HG02885 (cell line): ENCODE measurements at regions not wholly inside any gene's neighbourhood (a gene's known extent, or its start where the extent isn't known, plus 50 kb on each side); places are given as distances from the start of the nearest gene placed in this dataset.
A peak's percentile ranks its signal among the peaks of the same experiment; 100 is the strongest.
"Not testable (repeated sequence)": the region's sequence is repeated elsewhere in the genome, so short reads cannot be mapped to it uniquely, and the experiment has no call there.

Source experiments
- ATAC-seq: cut with Tn5 transposase; IDR thresholded peaks from one replicate; pipeline ENCODE4 v1.9.1; 2021; ENCODE audit warnings: mild to moderate bottlenecking; ENCODE audit not compliant: unreplicated experiment, poor library complexity

DNA sequence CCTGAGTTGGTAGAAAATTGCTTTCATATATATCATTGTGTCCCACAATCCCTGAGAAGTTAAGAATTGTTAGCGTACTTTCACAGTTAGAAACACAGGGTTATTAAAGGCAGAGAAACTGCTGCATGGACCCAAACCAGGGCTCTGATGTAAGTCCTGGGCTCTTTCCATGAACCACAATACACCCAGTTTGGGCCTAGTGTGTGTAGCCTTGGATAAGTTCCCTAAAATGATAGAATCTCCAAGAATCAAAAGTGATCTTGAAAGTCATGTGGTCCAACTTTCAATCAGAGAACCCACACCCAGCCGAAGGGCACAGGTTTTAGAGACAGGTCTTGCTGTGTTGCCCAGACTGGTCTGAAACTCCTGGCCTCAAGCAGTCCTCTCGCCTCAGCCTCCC lies 257.8 kb upstream of the KLF3 start:
- ATAC-seq, result no peak

DNA sequence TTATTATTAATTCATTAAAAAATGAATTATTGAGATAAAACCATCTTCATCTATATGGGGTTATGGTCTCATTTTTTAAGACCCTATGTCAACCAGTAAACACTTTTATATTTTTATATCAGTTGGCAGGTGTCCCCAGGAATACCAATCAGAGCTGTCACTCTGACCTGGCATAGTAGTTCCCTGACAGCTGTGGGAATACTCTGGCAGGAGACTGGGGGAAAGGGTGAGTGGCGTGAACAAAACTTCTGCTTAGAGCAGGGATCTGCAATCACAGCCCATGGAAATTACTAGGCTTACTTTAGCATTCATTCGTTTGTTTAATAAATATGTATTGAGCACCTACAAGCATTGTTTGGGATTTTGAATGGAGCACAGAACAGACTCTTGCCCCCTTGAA lies 254.1 kb upstream of the KLF3 start:
- ATAC-seq, result no peak

DNA sequence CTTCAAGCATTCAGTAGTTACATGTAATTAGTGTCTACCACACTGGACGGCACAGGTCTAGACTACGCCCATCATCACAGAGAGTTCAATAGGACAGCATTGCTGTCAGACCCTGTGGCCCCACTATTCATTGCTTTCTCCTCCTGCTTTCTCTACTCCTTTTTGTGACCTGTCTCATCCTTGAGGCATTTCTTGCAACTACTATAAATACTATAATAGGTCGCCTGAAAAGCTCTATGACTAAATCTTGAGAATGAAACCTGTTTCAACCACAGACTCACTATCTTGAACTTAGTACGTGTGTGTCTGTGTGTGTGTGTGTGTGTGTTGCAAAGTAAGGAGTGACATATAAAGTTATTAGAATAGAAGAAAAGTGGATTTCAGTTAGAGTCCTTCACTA lies 252.9 kb upstream of the KLF3 start:
- ATAC-seq, result peak; percentile 96

DNA sequence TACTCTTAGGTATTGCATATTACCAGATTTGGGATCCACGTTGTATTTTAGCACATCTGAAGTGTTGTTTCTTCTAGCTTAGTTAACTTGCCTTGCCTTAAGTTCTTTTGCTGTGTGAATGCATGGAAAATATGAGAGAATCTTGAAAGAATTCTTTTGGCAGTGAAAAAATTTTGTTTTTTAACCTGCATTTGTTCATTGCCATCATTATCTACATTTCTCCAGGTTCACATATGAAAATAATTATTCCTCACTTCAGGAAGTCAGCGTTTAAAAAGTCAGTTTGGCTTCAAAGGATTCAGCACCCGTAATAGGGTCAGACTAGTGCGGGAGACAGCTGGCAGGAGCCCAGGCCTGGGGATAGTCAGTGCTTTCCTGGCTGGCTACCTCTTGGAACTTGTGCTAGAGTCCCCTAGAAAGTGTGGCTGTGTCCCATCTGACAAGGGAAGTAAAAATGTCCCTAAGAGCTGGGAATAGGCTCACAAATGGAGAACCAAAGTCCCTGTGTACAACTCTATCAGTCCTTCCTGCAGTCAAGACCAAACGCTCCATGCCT lies 251.9 kb upstream of the KLF3 start:
- ATAC-seq, result no peak

DNA sequence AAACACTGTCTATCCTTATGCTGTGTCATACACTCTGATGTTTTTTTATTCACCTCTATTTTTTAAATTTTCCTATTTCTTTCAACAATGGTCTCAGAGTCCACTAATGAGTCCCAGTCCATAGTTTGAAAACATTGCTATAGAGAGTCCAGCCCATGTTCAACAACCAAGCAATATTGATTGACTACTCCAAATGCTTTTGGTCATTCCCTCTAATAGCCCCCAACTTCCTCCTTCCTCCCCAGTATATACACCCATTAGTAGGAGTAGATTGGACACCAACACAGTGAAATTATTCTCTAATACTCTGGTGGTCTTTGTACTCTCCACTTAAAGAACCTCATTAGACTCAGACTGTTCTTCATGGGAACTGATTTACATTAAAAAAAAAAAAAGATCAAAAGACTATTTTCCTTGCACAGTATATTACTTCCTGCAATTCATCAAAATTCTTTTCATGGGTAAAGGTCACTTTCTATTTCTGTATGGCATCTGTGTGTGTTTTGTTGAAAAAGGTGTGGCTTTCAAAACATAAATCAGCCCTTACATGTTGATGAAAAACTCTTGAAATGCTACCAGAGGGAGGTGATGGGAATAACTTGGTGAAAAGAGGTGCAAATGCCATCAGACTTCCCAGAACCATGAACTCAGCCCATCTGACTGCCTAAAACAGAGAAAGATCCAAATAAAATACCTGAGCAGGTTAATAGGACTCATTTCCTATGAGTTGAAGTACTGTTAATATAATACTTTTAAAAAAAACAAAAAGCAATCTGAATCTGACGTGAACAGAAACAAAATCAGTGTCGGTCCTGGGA lies 250.3 kb upstream of the KLF3 start:
- no peak for ATAC-seq

DNA sequence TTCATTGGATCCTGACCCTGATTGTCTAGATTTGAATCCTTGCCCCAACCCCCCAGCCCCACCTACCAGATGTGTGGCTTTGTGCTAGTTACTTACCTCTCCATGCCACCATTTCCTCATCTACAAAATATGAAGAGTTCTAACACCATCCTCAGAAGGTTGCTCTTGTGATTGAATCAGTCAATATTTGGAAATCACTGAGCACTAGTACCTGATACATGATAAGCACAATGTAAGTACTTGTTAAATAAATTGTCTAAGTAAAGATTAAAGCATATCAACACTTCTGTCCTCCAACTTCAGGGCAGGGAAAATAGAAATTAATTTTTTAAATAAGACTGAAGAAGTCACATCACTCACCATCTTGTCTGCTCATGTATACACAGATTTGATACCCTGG lies 249.6 kb upstream of the KLF3 start:
- ATAC-seq, result no peak

DNA sequence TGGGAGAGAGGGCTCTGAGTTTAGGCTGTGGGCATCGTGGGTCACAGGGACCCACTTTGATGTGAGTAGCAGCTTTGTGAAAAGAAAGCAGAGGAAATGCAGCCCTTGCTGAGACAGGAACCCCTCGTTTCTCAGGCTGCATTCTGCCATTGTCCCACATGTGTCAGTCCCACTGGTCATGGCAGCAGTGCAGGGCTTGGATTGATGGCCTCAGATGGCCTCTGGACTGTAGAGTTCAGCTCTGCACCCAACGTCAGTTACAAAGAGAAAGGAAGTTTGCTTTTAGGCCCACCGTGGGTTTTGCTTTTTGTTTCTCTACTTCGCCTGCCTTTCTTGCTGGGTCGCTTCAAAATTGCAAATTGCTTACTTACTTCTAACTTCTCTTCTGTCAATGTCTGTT lies 248.3 kb upstream of the KLF3 start:
- ATAC-seq, result no peak

DNA sequence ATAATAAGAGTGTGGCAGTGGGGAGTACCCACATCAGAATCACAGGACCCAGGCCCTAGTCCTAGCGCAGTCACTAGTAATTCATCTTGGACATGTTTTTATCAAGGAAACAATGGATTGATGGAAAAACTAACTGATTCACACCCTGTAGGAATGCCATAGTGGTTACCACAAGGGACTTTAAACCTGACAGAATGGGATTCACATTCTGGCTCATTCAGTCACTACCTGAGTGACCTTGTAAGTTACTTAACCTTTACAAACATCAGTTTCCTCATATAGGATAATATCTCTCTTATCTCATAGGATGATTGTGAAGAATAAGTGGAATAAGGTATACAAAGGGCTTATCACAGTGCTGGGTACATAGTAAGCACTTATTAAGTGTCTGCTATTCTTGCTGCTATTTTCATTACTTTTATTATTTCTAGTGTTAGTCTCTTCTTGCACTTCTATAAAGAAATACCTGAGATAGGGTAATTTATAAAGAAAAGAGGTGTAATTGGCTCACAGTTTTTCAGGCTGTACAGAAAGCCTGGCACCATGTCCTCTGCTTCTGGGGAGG lies 247.5 kb upstream of the KLF3 start:
- no peak for ATAC-seq

DNA sequence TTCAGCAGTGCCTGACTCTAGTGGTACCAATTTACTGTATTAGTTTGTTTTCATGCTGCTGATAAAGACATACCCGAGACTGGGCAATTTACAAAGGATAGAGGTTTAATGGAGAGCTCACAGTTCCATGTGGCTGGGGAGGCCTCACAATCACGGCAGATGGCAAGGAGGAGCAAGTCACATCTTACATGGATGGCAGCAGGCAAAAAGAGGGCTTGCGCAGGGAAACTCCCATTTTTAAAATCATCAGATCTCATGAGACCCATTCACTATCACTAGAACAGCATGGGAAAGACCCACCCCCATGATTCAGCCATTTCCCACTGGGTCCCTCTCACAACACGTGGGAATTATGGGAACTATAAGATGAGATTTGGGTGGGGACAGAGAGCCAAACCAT lies 243.7 kb upstream of the KLF3 start:
- not testable (repeated sequence) for ATAC-seq

DNA sequence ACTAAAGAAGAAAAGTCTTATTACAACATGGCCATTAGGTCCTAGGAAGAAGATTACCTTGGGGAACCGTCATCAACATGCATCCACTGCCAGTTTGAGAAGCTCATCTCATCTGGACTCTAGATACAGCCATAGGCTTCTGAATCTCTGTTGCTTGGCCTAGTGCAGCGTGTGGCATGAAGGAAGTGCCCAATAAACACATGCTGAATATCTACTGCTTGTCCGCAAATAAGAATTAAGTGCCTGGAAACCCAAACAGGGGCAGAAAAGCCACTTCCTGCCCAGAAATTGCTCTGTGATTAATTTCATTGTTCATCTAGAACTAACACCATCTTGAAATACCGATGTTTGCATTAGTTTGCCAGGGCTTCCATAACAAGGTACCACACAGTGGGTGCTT lies 241.1 kb upstream of the KLF3 start:
- ATAC-seq, result no peak

DNA sequence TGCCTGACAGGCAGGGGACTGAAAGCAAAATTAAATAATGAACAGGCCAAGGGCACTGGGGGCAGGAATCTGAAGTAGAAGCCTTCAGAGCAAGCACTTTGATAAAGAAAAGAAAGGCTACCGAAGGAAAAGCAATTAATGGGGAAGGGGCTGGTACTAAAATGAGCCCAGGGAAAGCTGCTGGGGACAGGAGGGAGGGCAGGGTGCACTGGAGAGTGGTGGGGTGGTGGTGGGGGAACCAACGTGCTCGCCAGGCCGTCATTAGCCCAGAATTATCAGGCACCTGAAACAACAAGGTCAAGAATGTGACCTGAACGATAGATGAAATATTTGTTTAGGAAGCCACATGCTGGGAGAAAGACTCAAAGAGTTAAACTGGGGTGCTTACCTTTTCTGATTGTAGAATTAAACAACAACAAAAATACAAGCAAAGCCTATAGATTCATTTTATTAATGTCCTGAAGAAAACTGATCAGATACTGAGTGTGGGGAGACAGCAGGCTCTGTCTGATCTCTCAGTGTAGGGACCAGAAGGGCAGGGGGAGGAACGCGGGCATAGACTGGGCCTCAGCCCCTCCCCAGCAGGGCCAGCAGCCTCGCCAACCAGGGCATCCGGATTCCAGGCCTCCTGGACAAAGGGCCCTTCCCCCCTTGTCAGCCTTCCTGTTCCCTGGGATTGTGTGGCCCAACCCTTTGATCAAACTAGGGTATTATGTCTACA lies 239.7 kb upstream of the KLF3 start:
- no peak for ATAC-seq

DNA sequence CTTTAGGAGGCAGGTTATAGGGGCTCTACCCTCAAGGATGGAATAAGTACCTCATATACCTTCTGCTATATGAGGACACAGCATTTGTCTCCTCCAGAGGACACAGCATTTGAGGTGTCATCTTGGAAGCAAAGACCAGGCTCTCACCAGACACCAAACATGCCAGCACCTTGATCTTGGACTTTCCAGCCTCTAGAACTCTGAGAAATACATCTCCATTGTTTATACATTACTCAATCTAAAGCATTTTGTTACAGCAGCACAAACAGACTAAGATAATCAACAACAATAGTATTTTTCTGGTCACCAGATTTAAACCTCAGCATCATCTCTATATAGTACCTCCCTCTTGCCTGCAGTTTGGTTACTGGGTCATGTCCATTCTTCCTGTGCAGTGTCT lies 237.5 kb upstream of the KLF3 start:
- ATAC-seq, result no peak

DNA sequence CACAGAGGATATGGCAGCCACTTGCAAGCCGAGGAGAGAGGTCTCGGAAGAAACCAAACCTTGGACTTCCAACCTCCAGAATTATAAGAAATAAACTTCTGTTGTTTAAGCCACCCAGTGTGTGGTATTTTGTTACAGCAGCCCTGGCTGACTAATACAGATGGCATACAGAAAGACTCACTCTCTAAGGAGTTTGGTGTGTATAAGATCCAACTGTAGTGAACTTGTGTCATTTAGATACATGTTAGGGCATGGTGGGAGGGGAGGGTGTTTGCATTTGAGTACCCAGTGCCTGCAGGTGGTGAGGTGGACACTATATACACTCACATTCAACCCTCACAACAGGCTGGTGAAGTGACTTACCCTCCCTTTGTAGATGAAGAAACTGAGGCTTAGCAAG lies 233.2 kb upstream of the KLF3 start:
- ATAC-seq, result no peak

DNA sequence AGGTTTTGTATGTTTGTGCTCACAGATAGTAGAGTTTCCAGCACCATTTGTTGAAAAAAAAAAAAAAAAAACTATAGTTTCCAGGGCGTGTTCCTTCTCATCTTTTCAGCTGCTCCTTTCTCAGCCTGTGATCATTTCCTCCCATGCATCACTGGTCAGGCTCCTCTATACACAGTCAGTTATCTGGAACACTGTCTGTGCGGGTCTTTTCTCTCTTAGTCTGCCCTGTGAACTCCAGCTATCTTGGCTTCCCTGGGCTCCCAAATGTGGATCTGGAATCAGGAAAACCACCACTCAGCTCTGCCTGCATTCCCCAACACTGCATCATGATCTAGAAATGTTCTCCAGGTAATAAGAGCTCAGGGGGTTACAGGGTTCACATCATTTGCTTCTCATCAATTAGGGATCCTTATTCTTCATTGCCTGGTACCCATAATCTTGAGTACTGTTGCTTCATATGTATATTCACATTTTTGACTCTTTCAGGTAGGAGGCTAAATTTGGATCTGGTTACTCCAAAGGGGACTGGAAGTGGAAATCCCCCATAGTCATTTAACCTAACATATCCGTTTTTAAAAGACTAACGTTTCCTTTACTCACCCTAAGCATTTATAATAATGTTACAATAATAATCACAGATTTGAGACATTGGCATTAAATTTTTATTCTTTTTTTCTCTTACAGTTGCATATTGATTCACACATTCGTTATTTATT lies 221.8 kb upstream of the KLF3 start:
- ATAC-seq, result no peak

DNA sequence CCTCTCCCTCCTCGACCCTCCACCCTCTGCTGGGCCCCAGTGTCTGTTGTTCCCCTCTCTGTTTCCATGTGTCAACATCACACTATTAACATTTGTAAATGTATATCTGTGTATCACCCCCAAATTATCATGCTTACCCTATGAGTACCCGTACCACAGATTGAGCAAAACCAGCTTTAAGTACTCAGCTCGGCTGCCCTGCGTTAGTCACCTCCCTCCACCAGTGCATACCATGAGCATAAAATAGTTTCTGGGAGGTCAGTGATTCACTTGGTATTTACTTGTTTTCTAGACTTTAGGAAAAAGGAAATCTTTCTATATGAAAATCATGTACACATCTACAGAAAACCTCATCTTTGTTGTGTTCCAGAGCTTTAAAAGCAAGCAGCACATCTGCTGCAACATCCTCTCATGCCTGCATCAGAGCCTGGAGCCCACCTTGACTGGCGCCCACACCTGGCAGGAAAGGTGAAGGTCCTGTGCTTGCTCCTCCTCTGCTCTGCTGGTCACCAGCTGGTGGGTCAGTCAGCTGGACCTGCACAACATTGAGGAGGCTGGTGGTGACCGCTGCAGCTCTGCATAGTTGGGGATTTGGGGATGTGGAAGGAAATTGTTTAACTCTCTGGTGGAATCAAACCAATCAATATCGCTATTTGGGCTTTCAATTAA lies 214.4 kb upstream of the KLF3 start:
- no peak for ATAC-seq

DNA sequence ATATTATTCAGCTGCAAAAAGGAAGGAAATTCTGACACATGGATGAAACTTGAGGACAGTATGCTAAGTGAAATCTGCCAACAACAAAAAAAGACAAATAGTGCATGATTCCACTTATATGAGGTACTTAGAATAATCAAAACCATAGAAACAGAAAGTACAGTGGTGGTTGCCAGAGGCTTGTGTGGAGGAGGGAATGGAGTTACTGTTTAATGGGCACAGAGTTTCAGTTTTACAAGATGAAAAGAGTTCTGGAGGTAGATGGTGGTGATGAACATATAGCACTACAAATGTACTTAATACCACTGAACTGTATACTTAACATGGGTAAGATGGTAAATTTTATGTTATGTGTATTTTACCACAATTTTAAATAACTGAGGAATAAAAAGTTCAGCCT lies 212.0 kb upstream of the KLF3 start:
- ATAC-seq, result no peak

DNA sequence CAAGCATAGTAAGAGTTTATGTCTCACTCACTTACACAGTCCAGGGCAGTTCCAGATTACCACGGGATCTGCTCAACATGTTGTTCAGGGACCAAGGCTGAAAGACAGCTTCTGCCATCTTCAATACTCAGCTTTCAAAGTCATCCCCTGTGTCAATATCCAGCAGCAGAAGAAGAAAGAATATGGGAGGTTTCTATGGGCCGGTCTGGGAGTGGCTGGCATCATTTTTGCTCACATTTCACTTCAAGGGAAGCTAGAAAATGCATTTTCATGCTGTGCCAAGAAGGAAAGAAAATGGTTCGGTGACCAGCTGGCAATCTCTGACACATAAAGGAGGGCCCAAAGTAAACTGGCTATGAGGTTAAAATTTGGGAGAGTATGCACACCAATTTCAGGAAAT lies 211.5 kb upstream of the KLF3 start:
- no peak for ATAC-seq

DNA sequence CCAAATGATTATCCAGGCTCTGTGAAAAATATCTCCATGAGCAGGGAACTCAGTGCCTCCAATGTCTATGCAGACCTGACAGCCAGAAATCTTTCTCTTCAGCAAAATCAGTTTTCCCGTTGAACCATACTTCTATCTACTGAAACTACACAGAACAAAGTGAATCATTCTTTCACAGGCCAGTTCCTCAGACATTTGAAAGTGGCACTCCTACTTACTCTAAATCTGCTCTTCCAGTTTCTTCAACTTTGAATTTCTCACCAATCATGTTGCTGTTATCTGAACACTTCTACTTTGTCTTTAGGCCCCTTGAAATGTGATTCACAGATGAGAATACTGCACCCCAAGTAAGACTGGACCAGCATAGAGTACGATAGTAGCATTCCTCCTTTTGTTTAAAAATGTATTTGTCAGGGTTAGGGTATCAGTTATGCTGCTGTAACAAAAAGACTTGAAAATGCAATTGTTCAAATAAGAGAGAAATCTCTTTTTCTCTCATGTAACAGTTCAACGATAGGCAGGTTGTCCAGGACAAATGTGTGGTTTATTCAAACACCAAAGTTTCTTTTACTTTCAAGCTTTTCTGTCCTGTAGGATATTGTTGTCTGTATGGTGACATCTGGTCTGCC lies 210.6 kb upstream of the KLF3 start:
- no peak for ATAC-seq

DNA sequence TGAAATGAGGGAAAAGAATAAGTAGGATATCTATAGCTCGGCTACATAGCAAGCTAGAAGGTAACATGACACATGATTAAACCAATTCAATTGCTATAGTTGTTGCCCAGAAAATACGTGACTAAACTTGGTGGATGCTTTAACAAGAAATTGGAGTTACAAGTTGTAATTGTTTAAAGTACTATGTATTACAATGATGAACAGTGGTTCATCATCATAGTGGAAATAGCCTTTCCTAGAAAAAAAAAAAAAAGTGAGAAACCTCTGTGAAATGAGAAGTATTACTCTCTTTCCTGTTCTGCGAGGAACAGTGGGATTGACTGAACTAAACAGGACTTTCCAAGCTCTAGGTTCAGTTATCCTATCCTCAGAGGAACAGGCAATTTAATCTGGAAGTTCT lies 209.7 kb upstream of the KLF3 start:
- no peak for ATAC-seq
